ENCODE measurements at regions not wholly inside any gene's neighbourhood (a gene's known extent, or its start where the extent isn't known, plus 50 kb on each side); places are given as distances from the start of the nearest gene placed in this dataset.

DNA sequence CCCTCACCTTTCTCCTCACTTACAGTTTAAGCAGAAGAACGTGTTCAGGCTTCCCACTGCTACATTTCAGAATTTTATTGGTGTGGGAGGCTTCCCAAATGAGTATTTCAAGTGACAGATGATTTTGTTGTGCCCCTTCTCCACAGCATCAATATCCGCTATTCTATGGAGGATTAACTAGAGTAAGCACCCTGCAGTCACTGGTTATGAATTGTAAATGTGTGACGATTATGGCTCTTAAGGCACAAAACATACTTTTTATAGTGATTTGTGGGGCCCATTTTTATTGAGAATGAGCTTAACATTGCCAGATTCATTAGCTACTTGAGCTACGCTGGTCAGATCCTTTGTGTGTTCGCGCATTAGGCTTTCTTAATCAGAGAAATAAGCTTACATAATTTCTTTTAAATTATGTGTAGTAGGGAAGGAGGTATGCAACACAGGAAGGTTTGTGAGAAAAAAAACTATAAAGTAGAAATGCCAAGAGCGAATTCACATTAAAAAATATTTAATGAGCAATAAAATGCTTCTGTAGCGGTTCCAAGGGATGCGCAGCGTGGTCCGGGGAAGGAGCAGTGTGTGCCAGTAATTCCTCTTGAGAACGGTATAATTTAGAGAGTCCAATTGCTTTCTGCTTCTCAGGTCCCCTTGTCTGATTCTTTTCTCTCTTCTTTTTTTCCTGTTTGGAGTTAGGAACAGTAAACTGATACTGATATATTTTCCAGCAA lies 2380.4 kb downstream of the MAT2B start:
- ATAC-seq (no peak), DNase-seq (no peak)
- no peaks in the 10 kb centered on the region for H3K9me3 ChIP-seq
- no peak overlapping the region for H3K27ac ChIP-seq
- no peaks in the 10 kb centered on the region for H3K4me1 ChIP-seq
- intact Hi-C loops (cut with DNase I): no loop called here
- no peak overlapping the region for H3K4me3 ChIP-seq
- 59% methylated on average over 12 of the region's 12 CpGs for WGBS (ENCODE audit: insufficient coverage, low coverage, low lambda C conversion rate, missing lambda C conversion rate)
- H3K27me3 ChIP-seq: no peaks in the 10 kb centered on the region
- no peaks in the 10 kb centered on the region for H3K36me3 ChIP-seq
- no peak for TF ChIP-seq POLR2A (IDR thresholded peaks at IDR 0.05)

DNA sequence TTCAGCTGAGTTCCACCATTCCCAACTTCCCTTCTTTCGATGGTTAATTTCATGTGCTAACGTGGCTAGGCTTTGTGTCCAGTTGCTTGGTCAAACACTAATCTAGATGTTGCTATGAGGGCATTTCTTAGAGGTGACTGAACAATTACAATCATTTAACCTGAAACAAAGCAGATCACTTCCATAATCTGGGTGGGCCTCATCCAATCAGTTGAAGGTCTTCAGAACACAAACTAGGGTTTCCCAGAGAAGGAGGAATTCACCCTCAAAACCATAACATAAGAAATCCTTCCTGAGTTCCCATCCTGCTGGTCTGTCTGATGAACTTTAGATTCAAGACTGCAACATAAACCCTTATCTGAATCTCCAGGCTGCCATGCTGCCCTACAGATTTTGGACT lies 2381.7 kb downstream of the MAT2B start:
- no peaks in the 10 kb centered on the region for H3K4me1 ChIP-seq
- ATAC-seq: no peak
- WGBS (ENCODE audit: insufficient coverage, low coverage, low lambda C conversion rate, missing lambda C conversion rate): 60% methylated on average over 2 of the region's 2 CpGs
- H3K9me3 ChIP-seq: no peaks in the 10 kb centered on the region
- intact Hi-C loops (cut with DNase I): no loop called here
- no peaks in the 10 kb centered on the region for H3K36me3 ChIP-seq
- H3K27ac ChIP-seq: no peak overlapping the region
- H3K27me3 ChIP-seq: no peaks in the 10 kb centered on the region
- DNase-seq: no peak
- no peak overlapping the region for H3K4me3 ChIP-seq
- no peak for TF ChIP-seq POLR2A (IDR thresholded peaks at IDR 0.05)
- TF ChIP-seq, protein P1, sequence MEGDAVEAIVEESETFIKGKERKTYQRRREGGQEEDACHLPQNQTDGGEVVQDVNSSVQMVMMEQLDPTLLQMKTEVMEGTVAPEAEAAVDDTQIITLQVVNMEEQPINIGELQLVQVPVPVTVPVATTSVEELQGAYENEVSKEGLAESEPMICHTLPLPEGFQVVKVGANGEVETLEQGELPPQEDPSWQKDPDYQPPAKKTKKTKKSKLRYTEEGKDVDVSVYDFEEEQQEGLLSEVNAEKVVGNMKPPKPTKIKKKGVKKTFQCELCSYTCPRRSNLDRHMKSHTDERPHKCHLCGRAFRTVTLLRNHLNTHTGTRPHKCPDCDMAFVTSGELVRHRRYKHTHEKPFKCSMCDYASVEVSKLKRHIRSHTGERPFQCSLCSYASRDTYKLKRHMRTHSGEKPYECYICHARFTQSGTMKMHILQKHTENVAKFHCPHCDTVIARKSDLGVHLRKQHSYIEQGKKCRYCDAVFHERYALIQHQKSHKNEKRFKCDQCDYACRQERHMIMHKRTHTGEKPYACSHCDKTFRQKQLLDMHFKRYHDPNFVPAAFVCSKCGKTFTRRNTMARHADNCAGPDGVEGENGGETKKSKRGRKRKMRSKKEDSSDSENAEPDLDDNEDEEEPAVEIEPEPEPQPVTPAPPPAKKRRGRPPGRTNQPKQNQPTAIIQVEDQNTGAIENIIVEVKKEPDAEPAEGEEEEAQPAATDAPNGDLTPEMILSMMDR (IDR thresholded peaks at IDR 0.05): no peak

DNA sequence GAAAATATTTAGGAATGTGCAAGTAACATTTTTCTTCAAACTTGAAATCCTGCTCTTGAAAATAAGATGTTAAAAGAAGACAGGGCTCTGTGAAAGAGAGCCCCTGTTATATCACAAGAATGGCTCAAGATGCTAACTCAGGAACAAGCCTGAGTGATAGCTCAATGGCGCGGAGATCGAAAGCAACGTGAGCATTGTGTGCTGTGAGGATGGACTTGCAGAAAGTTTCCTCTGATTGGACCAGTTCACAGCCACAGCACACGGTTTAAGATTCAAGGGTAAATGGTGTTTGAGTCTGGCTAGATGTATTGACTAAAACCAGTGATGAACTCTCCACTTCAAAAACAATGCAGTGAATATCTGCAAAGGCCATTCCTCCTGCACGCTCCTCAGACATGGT lies 2387.0 kb downstream of the MAT2B start:
- Histone ChIP-seq H3K4me3 (no peak overlapping the region), H3K27ac (no peak overlapping the region), H3K27me3 (no peaks in the 10 kb centered on the region), H3K9me3 (no peaks in the 10 kb centered on the region), H3K36me3 (no peaks in the 10 kb centered on the region), H3K4me1 (no peaks in the 10 kb centered on the region)
- DNase-seq (no peak), ATAC-seq (no peak)
- intact Hi-C loops (cut with DNase I): no loop called here
- TF ChIP-seq POLR2A (IDR thresholded peaks at IDR 0.05): no peak
- TF ChIP-seq, protein P1 (IDR thresholded peaks at IDR 0.05): no peak
- 79% methylated on average over 5 of the region's 6 CpGs for WGBS (ENCODE audit: insufficient coverage, low coverage, low lambda C conversion rate, missing lambda C conversion rate)

DNA sequence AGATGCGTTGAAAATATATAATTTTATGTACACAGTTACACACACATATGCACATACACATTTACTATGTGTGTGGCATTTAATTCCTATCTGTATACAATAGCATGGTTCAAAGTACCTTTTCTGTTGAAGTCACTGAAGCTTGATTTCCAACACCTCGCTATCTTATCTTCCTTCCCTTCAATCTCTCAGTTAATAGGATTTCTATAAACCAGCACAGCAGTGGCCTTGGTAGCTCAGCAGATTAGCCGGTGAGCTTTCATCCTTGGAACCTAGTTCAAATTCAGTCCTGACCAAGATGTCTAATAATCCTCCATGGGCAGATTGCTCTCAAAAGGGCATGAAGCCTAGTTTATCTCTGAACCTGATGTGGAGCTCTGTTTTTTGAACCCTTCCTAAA lies 2389.5 kb downstream of the MAT2B start:
- H3K9me3 ChIP-seq: no peaks in the 10 kb centered on the region
- TF ChIP-seq, protein P1 (IDR thresholded peaks at IDR 0.05): no peak
- TF ChIP-seq POLR2A (IDR thresholded peaks at IDR 0.05): no peak
- H3K4me1 ChIP-seq: no peaks in the 10 kb centered on the region
- 31% methylated on average over 3 of the region's 3 CpGs for WGBS (ENCODE audit: insufficient coverage, low coverage, low lambda C conversion rate, missing lambda C conversion rate)
- intact Hi-C loops (cut with DNase I): no loop called here
- no peaks in the 10 kb centered on the region for H3K36me3 ChIP-seq
- ATAC-seq: no peak
- no peak for DNase-seq
- H3K27ac ChIP-seq: no peak overlapping the region
- no peak overlapping the region for H3K4me3 ChIP-seq
- H3K27me3 ChIP-seq: no peaks in the 10 kb centered on the region

DNA sequence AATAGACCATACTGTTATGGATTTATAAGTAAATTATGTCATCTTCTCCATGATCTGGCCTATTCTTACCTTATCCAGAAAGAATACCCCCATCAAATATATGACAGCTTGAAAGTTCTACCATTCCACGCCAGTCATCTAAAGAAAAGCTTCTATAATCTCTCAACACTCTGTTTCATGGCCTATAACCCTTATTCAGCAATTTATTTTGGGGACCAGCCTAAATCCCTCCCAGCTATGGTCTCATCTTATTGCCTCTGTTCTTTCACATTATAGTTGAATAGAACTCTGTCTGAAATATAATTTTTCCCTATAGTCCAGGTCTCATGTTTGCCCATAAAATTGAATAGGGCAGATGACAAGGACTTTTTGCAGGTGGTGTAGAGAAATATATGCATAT lies 2387.6 kb upstream of the WWC1 start:
- no peaks in the 10 kb centered on the region for H3K4me1 ChIP-seq
- TF ChIP-seq POLR2A (IDR thresholded peaks at IDR 0.05): no peak
- TF ChIP-seq, protein P1 (IDR thresholded peaks at IDR 0.05): no peak
- H3K27me3 ChIP-seq: no peaks in the 10 kb centered on the region
- intact Hi-C loops (cut with DNase I): no loop called here
- 50% methylated on average over 1 of the region's 1 CpG for WGBS (ENCODE audit: insufficient coverage, low coverage, low lambda C conversion rate, missing lambda C conversion rate)
- no peaks in the 10 kb centered on the region for H3K36me3 ChIP-seq
- no peak overlapping the region for H3K4me3 ChIP-seq
- H3K27ac ChIP-seq: no peak overlapping the region
- no peak for DNase-seq
- no peaks in the 10 kb centered on the region for H3K9me3 ChIP-seq
- no peak for ATAC-seq
